CD4-positive, alpha-beta T cell (primary cell): ENCODE measurements at regions not wholly inside any gene's neighbourhood (a gene's known extent, or its start where the extent isn't known, plus 50 kb on each side); places are given as distances from the start of the nearest gene placed in this dataset.

Experiments
- ATAC-seq: fragments of 200-7000 bp; cut with Tn5 transposase; one replicate; pipeline ENCODE4 v1.10.0; 2022; ENCODE audit warnings: mild to moderate bottlenecking; ENCODE audit not compliant: poor library complexity
- CTCF ChIA-PET: fragments of 350-600 bp; sonication (Branson Sonifier 250); formaldehyde crosslinking; loops from one replicate; lab custom pipeline; 2021; ENCODE audit warnings: antibody characterized with exemption, inconsistent platforms; lab: Charles Lee
- POLR2A ChIA-PET: fragments of 350-600 bp; sonication (Branson Sonifier 250); formaldehyde crosslinking; loops from one replicate; lab custom pipeline; 2021; ENCODE audit warnings: antibody characterized with exemption, inconsistent platforms; lab: Charles Lee
- DNase-seq, 14 experiments: peaks; one replicate each; pipeline ENCODE4 v3.0.0-alpha.2; 2013 to 2020; ENCODE audit warnings: mixed read lengths in 2 of 14
- H3K27ac ChIP-seq, 2 donors: one replicate each; pipeline versions ENCODE4 v1.5.1 to v1.7.0; 2013; ENCODE audit warnings: low read length in 2 of 2, low read depth in 1 of 2, mild to moderate bottlenecking in 1 of 2
- H3K27me3 ChIP-seq, 2 experiments: 1 replicate in 1 of 2; 2 replicates in 1 of 2; pipeline versions ENCODE4 v1.6.1 to v1.7.0; 2013; ENCODE audit warnings: low read length in 2 of 2, control low read depth in 1 of 2, mild to moderate bottlenecking in 1 of 2, moderate library complexity in 1 of 2; ENCODE audit not compliant: insufficient read depth in 2 of 2, control insufficient read depth in 1 of 2
- H3K36me3 ChIP-seq: one replicate; pipeline ENCODE4 v1.6.1; 2013; ENCODE audit warnings: low read length, control low read depth; ENCODE audit not compliant: insufficient read depth
- H3K4me1 ChIP-seq: one replicate; pipeline ENCODE4 v1.6.1; 2013; ENCODE audit warnings: low read length, control low read depth; ENCODE audit not compliant: insufficient read depth
- H3K4me3 ChIP-seq: one replicate; pipeline ENCODE4 v1.5.1; 2013; ENCODE audit warnings: mild to moderate bottlenecking, low read length, moderate library complexity
- H3K9me3 ChIP-seq, 2 experiments: 1 replicate in 1 of 2; 2 replicates in 1 of 2; pipeline versions ENCODE4 v1.6.1 to v1.7.0; 2013; ENCODE audit warnings: low read length in 2 of 2, mild to moderate bottlenecking in 2 of 2, control low read depth in 1 of 2, moderate library complexity in 1 of 2; ENCODE audit not compliant: control insufficient read depth in 1 of 2, insufficient read depth in 1 of 2
- H3K27ac Mint-ChIP-seq: one replicate; pipeline ENCODE4 v1.8.0; 2020; ENCODE audit warnings: mixed read lengths
- H3K27me3 Mint-ChIP-seq: one replicate; pipeline ENCODE4 v1.8.0; 2021; ENCODE audit warnings: mixed read lengths
- H3K36me3 Mint-ChIP-seq: one replicate; pipeline ENCODE4 v1.8.0; 2021; ENCODE audit warnings: low read depth, mixed read lengths
- H3K4me1 Mint-ChIP-seq: one replicate; pipeline ENCODE4 v1.8.0; 2021; ENCODE audit warnings: low read depth, mixed read lengths
- H3K4me3 Mint-ChIP-seq: one replicate; pipeline ENCODE4 v1.8.0; 2020; ENCODE audit warnings: mild to moderate bottlenecking, mixed read lengths
- H3K9me3 Mint-ChIP-seq: one replicate; pipeline ENCODE4 v1.8.0; 2020; ENCODE audit warnings: mixed read lengths
- intact Hi-C, 2 experiments: fragments of 100-400 bp; cut with DNase I in 1 of 2; cut with micrococcal nuclease in 1 of 2; formaldehyde crosslinking; loops; one replicate each; pipeline versions ENCODE4 v1.15.1 to v1.9.0; 2023 to 2025; cut with DNase I, micrococcal nuclease
- TF ChIP-seq, protein P1 (sequence below): fragments of 200-600 bp; IDR thresholded peaks from one replicate; pipeline ENCODE4 v1.8.0; 2022; ENCODE audit warnings: antibody characterized with exemption, mild to moderate bottlenecking

- H3K27me3 Mint-ChIP-seq, result no peaks in the 10 kb centered on the region
- H3K4me3 Mint-ChIP-seq, result no peak overlapping the region
- H3K36me3 Mint-ChIP-seq, result no peaks in the 10 kb centered on the region
- TF ChIP-seq, protein P1, sequence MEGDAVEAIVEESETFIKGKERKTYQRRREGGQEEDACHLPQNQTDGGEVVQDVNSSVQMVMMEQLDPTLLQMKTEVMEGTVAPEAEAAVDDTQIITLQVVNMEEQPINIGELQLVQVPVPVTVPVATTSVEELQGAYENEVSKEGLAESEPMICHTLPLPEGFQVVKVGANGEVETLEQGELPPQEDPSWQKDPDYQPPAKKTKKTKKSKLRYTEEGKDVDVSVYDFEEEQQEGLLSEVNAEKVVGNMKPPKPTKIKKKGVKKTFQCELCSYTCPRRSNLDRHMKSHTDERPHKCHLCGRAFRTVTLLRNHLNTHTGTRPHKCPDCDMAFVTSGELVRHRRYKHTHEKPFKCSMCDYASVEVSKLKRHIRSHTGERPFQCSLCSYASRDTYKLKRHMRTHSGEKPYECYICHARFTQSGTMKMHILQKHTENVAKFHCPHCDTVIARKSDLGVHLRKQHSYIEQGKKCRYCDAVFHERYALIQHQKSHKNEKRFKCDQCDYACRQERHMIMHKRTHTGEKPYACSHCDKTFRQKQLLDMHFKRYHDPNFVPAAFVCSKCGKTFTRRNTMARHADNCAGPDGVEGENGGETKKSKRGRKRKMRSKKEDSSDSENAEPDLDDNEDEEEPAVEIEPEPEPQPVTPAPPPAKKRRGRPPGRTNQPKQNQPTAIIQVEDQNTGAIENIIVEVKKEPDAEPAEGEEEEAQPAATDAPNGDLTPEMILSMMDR, result no peak
- Histone ChIP-seq H3K36me3 (no peaks in the 10 kb centered on the region), H3K4me3 (no peak overlapping the region), H3K27me3 (no peaks in the 10 kb centered on the region), H3K4me1 (no peaks in the 10 kb centered on the region), H3K9me3 (no peaks in the 10 kb centered on the region), H3K27ac (no peak overlapping the region)
- CTCF ChIA-PET, result no interaction called here
- H3K4me1 Mint-ChIP-seq, result no peaks in the 10 kb centered on the region
- POLR2A ChIA-PET, result no interaction called here
- no peak overlapping the region for H3K27ac Mint-ChIP-seq
- peaks cover 8% of the 10 kb centered on the region for H3K9me3 Mint-ChIP-seq
- DNase-seq, result no peak
- intact Hi-C loops, result no loop called here
- ATAC-seq, result no peak
Observed at GRCh38 chr12:82090165-82090564, 268.0 kb downstream of the CCDC59 start.

GRCh38 chr12:82089369-82090121, 268.6 kb downstream of the CCDC59 start:
- Mint-ChIP-seq H3K27me3 (no peaks in the 10 kb centered on the region), H3K27ac (no peak overlapping the region), H3K36me3 (no peaks in the 10 kb centered on the region), H3K4me1 (no peaks in the 10 kb centered on the region), H3K4me3 (no peak overlapping the region), H3K9me3 (peaks cover 9% of the 10 kb centered on the region)
- Histone ChIP-seq H3K9me3 (peaks cover 0 to 3% of the 10 kb centered on the region in 2 experiments), H3K36me3 (no peaks in the 10 kb centered on the region), H3K4me1 (no peaks in the 10 kb centered on the region), H3K4me3 (no peak overlapping the region), H3K27me3 (no peaks in the 10 kb centered on the region), H3K27ac (no peak overlapping the region)
- CTCF ChIA-PET, result no interaction called here
- ATAC-seq (no peak), DNase-seq (no peak)
- intact Hi-C loops, result no loop called here
- POLR2A ChIA-PET, result interaction anchor here (0.9 kb wide), 1 partner anchor 16 kb away, joined by 3 read pairs; no protein-coding TSS in a partner anchor
- TF ChIP-seq, protein P1, result no peak

- TF ChIP-seq, protein P1, result no peak
- Histone ChIP-seq H3K27ac (no peak overlapping the region), H3K4me3 (no peak overlapping the region), H3K27me3 (no peaks in the 10 kb centered on the region), H3K9me3 (peaks cover 3 to 7% of the 10 kb centered on the region in 2 experiments), H3K4me1 (no peaks in the 10 kb centered on the region), H3K36me3 (no peaks in the 10 kb centered on the region)
- ATAC-seq, result no peak
- no peak overlapping the region for H3K4me3 Mint-ChIP-seq
- no peaks in the 10 kb centered on the region for H3K4me1 Mint-ChIP-seq
- ChIA-PET CTCF (no interaction called here), POLR2A (no interaction called here)
- intact Hi-C loops, result no loop called here
- peaks cover 10% of the 10 kb centered on the region for H3K9me3 Mint-ChIP-seq
- H3K27me3 Mint-ChIP-seq, result no peaks in the 10 kb centered on the region
- no peaks in the 10 kb centered on the region for H3K36me3 Mint-ChIP-seq
- DNase-seq, result no peak
- H3K27ac Mint-ChIP-seq, result no peak overlapping the region
Observed at GRCh38 chr12:82082501-82082900, 275.7 kb downstream of the CCDC59 start.
